K562 (cell line): ENCODE measurements at regions not wholly inside any gene's neighbourhood (a gene's known extent, or its start where the extent isn't known, plus 50 kb on each side); places are given as distances from the start of the nearest gene placed in this dataset.

Experiments
- BRF1 ChIP-seq: IDR thresholded peaks from 3 replicates; pipeline ENCODE4 v1.6.1; 2011; ENCODE audit warnings: borderline replicate concordance, mild to moderate bottlenecking; ENCODE audit not compliant: insufficient read length; ENCODE audit errors: extremely low read depth
- CBX1 ChIP-seq: sonication (generic); IDR thresholded peaks from 2 replicates; pipeline ENCODE4 v1.6.1; 2016; ENCODE audit warnings: antibody characterized with exemption, low read depth, mild to moderate bottlenecking
- DACH1 ChIP-seq: fragments of 450-650 bp; IDR thresholded peaks from 2 replicates; pipeline ENCODE4 v1.6.1; 2018; ENCODE audit not compliant: partially characterized antibody
- EHMT2 ChIP-seq: fragments of 450-650 bp; IDR thresholded peaks from 2 replicates; pipeline ENCODE4 v1.6.1; 2018; ENCODE audit warnings: antibody characterized with exemption
- FOXK2 ChIP-seq, 2 experiments: fragments of 450-650 bp; IDR thresholded peaks in 1 of 2; conservative IDR thresholded peaks in 1 of 2; 2 replicates each; pipeline ENCODE4 v1.6.1; 2016; ENCODE audit warnings: low read depth in 2 of 2, mild to moderate bottlenecking in 1 of 2
- GTF2E2 ChIP-seq: fragments of 200-800 bp; sonication (Bioruptor generic); IDR thresholded peaks from 2 replicates; pipeline ENCODE4 v1.6.1; 2016; ENCODE audit warnings: missing genetic modification characterization, missing compliant biosample characterization
- HDAC2 ChIP-seq: fragments of 450-650 bp; IDR thresholded peaks from 2 replicates; pipeline ENCODE4 v1.6.1; 2016; ENCODE audit warnings: mild to moderate bottlenecking
- HMG20B ChIP-seq: fragments of 250-450 bp; sonication (Bioruptor Pico); IDR thresholded peaks from 2 replicates; pipeline ENCODE4 v1.5.0; 2021; ENCODE audit warnings: mild to moderate bottlenecking
- NR3C1 ChIP-seq: sonication (generic); formaldehyde crosslinking; IDR thresholded peaks from 2 replicates; pipeline ENCODE4 v1.8.1; 2022; ENCODE audit warnings: missing genetic modification reagents
- PCBP1 ChIP-seq: fragments of 200-400 bp; formaldehyde crosslinking; IDR thresholded peaks from 2 replicates; pipeline ENCODE4 v1.6.1; 2018; ENCODE audit warnings: mild to moderate bottlenecking, low read depth, low read length; ENCODE audit not compliant: poor library complexity, severe bottlenecking
- RBBP5 ChIP-seq: fragments of 200-600 bp; sonication (generic); IDR thresholded peaks from 2 replicates; pipeline ENCODE4 v1.6.1; 2012; ENCODE audit warnings: borderline replicate concordance, mild to moderate bottlenecking, low read length, control low read depth, inconsistent platforms; ENCODE audit not compliant: insufficient read depth, poor library complexity, severe bottlenecking
- RCOR1 ChIP-seq, 2 experiments: IDR thresholded peaks; 2 replicates each; pipeline ENCODE4 v1.6.1; 2012; ENCODE audit warnings: low read depth in 2 of 2, low read length in 2 of 2, borderline replicate concordance in 1 of 2, improper control_type of control experiment in 1 of 2
- TSC22D4 ChIP-seq: fragments of 450-650 bp; IDR thresholded peaks from 2 replicates; pipeline ENCODE4 v1.6.1; 2016; ENCODE audit warnings: missing genetic modification characterization, missing biosample characterization, control low read depth
- ZBED1 ChIP-seq: IDR thresholded peaks from 2 replicates; pipeline ENCODE4 v1.6.1; 2014
- ZC3H11A ChIP-seq: IDR thresholded peaks from 2 replicates; pipeline ENCODE4 v1.6.1; 2012; ENCODE audit warnings: low read depth, low read length, improper control_type of control experiment
- ZNF445 ChIP-seq: fragments of 250-450 bp; sonication (Bioruptor Pico); IDR thresholded peaks from 2 replicates; pipeline ENCODE4 v1.4.0; 2020; ENCODE audit warnings: low read depth, mild to moderate bottlenecking, moderate library complexity
- ZNF586 ChIP-seq: fragments of 450-650 bp; formaldehyde crosslinking; conservative IDR thresholded peaks from 2 replicates; pipeline ENCODE4 v1.4.0; 2020; ENCODE audit warnings: mild to moderate bottlenecking, moderate library complexity
- TF ChIP-seq, protein P1 (sequence below), 2 experiments: fragments of 450-650 bp; IDR thresholded peaks; 2 replicates each; pipeline ENCODE4 v1.6.1; 2016
- TF ChIP-seq, protein P2 (sequence below), 3 experiments: IDR thresholded peaks in 2 of 3; conservative IDR thresholded peaks in 1 of 3; 2 replicates each; pipeline ENCODE4 v1.5.1; 2011 to 2012; ENCODE audit warnings: low read length in 3 of 3, mild to moderate bottlenecking in 3 of 3, control low read depth in 2 of 3, improper control_type of control experiment in 1 of 3, inconsistent platforms in 1 of 3, low read depth in 1 of 3, mixed read lengths in 1 of 3, moderate library complexity in 1 of 3; ENCODE audit not compliant: insufficient read depth in 2 of 3
- TF ChIP-seq, protein P3 (sequence below), 2 experiments: IDR thresholded peaks in 1 of 2; conservative IDR thresholded peaks in 1 of 2; 2 replicates each; pipeline ENCODE4 v1.6.1; 2016; ENCODE audit warnings: low read depth in 2 of 2, mild to moderate bottlenecking in 1 of 2, missing compliant biosample characterization in 1 of 2, missing genetic modification characterization in 1 of 2, moderate library complexity in 1 of 2
- TF ChIP-seq, protein P4 (sequence below): fragments of 250-450 bp; sonication (Bioruptor Pico); IDR thresholded peaks from 2 replicates; pipeline ENCODE4 v1.5.0; 2021
- TF ChIP-seq, protein P5 (sequence below): sonication (generic); formaldehyde crosslinking; IDR thresholded peaks from 2 replicates; pipeline ENCODE4 v1.8.0; 2022; ENCODE audit warnings: mild to moderate bottlenecking, missing genetic modification reagents

DNA sequence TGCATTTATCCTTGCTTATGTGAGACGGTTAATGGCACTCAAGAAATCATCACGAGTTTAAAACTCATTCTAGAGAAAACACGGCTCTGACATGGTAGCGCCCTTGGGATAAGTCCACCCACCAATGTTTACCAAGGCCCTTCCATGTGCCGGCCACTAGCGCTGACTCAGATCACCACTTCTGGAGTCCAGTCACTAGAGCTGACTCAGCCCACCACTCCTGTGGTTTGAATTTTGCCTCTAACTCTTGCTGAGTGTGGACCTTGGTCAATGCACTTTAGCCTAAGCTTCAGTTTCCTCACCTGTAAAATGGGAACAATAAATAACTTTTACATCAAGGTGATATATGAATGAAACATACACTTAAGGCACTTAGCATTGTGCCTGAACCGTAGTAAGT is 358.4 kb upstream of the PROK2 start (continued):
- TF ChIP-seq GTF2E2 (tag), result no peak
- TF ChIP-seq HMG20B (CRISPR knock-in tag), result no peak
- TF ChIP-seq, protein P1, sequence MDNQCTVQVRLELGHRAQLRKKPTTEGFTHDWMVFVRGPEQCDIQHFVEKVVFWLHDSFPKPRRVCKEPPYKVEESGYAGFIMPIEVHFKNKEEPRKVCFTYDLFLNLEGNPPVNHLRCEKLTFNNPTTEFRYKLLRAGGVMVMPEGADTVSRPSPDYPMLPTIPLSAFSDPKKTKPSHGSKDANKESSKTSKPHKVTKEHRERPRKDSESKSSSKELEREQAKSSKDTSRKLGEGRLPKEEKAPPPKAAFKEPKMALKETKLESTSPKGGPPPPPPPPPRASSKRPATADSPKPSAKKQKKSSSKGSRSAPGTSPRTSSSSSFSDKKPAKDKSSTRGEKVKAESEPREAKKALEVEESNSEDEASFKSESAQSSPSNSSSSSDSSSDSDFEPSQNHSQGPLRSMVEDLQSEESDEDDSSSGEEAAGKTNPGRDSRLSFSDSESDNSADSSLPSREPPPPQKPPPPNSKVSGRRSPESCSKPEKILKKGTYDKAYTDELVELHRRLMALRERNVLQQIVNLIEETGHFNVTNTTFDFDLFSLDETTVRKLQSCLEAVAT (IDR thresholded peaks at IDR 0.05), result 0 out of 4 replicates have a peak, but pooled peaks of 1 of the 2 experiments have one; percentile 29
- TF ChIP-seq, protein P2, sequence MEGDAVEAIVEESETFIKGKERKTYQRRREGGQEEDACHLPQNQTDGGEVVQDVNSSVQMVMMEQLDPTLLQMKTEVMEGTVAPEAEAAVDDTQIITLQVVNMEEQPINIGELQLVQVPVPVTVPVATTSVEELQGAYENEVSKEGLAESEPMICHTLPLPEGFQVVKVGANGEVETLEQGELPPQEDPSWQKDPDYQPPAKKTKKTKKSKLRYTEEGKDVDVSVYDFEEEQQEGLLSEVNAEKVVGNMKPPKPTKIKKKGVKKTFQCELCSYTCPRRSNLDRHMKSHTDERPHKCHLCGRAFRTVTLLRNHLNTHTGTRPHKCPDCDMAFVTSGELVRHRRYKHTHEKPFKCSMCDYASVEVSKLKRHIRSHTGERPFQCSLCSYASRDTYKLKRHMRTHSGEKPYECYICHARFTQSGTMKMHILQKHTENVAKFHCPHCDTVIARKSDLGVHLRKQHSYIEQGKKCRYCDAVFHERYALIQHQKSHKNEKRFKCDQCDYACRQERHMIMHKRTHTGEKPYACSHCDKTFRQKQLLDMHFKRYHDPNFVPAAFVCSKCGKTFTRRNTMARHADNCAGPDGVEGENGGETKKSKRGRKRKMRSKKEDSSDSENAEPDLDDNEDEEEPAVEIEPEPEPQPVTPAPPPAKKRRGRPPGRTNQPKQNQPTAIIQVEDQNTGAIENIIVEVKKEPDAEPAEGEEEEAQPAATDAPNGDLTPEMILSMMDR (IDR thresholded peaks at IDR 0.05 in 2 of 3, conservative IDR thresholded peaks at IDR 0.05 in 1 of 3; ENCODE audit: insufficient read depth in 2 of 3, low read depth in 1 of 3, low read length in 3 of 3), result no peak; a peak in 1 of 6 replicates
- no peak for TF ChIP-seq PCBP1
- TF ChIP-seq ZNF445 (CRISPR knock-in tag), result no peak
- TF ChIP-seq, protein P3, sequence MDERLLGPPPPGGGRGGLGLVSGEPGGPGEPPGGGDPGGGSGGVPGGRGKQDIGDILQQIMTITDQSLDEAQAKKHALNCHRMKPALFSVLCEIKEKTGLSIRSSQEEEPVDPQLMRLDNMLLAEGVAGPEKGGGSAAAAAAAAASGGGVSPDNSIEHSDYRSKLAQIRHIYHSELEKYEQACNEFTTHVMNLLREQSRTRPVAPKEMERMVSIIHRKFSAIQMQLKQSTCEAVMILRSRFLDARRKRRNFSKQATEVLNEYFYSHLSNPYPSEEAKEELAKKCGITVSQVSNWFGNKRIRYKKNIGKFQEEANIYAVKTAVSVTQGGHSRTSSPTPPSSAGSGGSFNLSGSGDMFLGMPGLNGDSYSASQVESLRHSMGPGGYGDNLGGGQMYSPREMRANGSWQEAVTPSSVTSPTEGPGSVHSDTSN (CRISPR knock-in tag; IDR thresholded peaks at IDR 0.05; ENCODE audit: low read depth), result no peak
- TF ChIP-seq, protein P3 (tag; conservative IDR thresholded peaks at IDR 0.05; ENCODE audit: low read depth), result no peak
- TF ChIP-seq RBBP5, result no peak
- TF ChIP-seq NR3C1 (CRISPR knock-in tag), result no peak
- TF ChIP-seq, protein P4, sequence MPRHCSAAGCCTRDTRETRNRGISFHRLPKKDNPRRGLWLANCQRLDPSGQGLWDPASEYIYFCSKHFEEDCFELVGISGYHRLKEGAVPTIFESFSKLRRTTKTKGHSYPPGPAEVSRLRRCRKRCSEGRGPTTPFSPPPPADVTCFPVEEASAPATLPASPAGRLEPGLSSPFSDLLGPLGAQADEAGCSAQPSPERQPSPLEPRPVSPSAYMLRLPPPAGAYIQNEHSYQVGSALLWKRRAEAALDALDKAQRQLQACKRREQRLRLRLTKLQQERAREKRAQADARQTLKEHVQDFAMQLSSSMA, result no peak
- TF ChIP-seq EHMT2, result peak; percentile 43; the same call in 1 of the 2 replicates
- TF ChIP-seq FOXK2 (conservative IDR thresholded peaks at IDR 0.05 in 1 of 2, IDR thresholded peaks at IDR 0.05 in 1 of 2; ENCODE audit: low read depth in 2 of 2), result peak; percentile 61 to 62; a peak in 2 of 4 replicates
- TF ChIP-seq DACH1, result no peak
- TF ChIP-seq TSC22D4, result no peak
- TF ChIP-seq ZNF586, result no peak
- TF ChIP-seq, protein P5, sequence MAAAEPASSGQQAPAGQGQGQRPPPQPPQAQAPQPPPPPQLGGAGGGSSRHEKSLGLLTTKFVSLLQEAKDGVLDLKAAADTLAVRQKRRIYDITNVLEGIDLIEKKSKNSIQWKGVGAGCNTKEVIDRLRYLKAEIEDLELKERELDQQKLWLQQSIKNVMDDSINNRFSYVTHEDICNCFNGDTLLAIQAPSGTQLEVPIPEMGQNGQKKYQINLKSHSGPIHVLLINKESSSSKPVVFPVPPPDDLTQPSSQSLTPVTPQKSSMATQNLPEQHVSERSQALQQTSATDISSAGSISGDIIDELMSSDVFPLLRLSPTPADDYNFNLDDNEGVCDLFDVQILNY (CRISPR knock-in tag), result no peak
- peak in 1 of 2 experiments; percentile 84; a peak in 2 of 4 replicates for TF ChIP-seq RCOR1 (IDR thresholded peaks at IDR 0.05; ENCODE audit: borderline replicate concordance in 1 of 2, low read depth in 2 of 2, low read length in 2 of 2)
- TF ChIP-seq BRF1, result no peak
- no peak for TF ChIP-seq ZC3H11A
- peak; percentile 91; the same call in 1 of the 2 replicates for TF ChIP-seq HDAC2
- TF ChIP-seq ZBED1, result no peak
- TF ChIP-seq CBX1, result no peak
